ENCODE measurements at regions not wholly inside any gene's neighbourhood (a gene's known extent, or its start where the extent isn't known, plus 50 kb on each side); places are given as distances from the start of the nearest gene placed in this dataset.

DNA sequence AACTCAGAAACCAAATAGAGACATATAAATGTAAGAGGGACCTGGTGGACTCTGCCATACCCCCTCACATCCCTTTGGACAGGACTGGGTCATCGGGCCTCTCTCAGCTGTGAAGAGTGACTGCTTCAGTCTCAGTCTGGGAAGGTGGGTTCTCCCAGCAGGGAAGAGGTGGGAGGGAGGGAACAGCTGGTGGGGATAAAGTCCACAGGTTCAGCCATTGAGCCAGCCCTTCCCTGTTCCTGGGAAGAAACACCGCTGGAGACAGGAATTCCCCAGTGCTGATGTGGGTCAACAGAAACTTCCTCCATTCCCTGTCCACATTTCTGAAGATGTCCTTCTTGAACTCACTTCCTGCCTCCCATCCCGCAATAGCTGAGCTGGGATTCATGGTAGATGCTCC, 209.2 kb upstream of the PMEPA1 start:
- FAIRE-seq = no peak
- Histone ChIP-seq H3K4me2 (no peak overlapping the region), H3K9me3 (0 out of 3 replicates have a peak, but pooled peaks cover 2% of the 10 kb centered on the region), H3K4me3 (no peak overlapping the region), H3K4me1 (no peaks in the 10 kb centered on the region; the same call in 2 of the 3 replicates), H3K27ac (peak overlapping the region in 1 of 2 experiments; percentile 60; a peak in 3 of 6 replicates)
- TF ChIP-seq HEYL (CRISPR knock-in tag; IDR thresholded peaks at IDR 0.05) (no peak), TP53 (CRISPR knock-in tag; IDR thresholded peaks at IDR 0.05) (no peak), RCOR1 (IDR thresholded peaks at IDR 0.05; ENCODE audit: low read depth, low read length) (no peak), GATA3 (IDR thresholded peaks at IDR 0.05; ENCODE audit: borderline replicate concordance) (no peak), FOSL2 (IDR thresholded peaks at IDR 0.05) (no peak), FOSL2 (CRISPR knock-in tag; IDR thresholded peaks at IDR 0.05) (no peak), HDAC2 (IDR thresholded peaks at IDR 0.05) (no peak), EP300 (IDR thresholded peaks at IDR 0.05) (no peak), KDM5A (IDR thresholded peaks at IDR 0.05) (no peak), RAD21 (conservative IDR thresholded peaks at IDR 0.05 in 1 of 2, IDR thresholded peaks at IDR 0.05 in 1 of 2) (no peak), KDM1A (IDR thresholded peaks at IDR 0.05; ENCODE audit: low read depth) (no peak), PHF8 (IDR thresholded peaks at IDR 0.05; ENCODE audit: borderline replicate concordance, low read depth) (no peak), POLR2AphosphoS2 (conservative IDR thresholded peaks at IDR 0.05; ENCODE audit: low read length) (no peak), BCL3 (IDR thresholded peaks at IDR 0.05) (no peak), CBX8 (IDR thresholded peaks at IDR 0.05) (no peak), PBX3 (IDR thresholded peaks at IDR 0.05) (no peak), SREBF2 (IDR thresholded peaks at IDR 0.05) (no peak), CBX2 (IDR thresholded peaks at IDR 0.05; ENCODE audit: borderline replicate concordance, low read depth) (no peak)
- TF ChIP-seq, protein P1, sequence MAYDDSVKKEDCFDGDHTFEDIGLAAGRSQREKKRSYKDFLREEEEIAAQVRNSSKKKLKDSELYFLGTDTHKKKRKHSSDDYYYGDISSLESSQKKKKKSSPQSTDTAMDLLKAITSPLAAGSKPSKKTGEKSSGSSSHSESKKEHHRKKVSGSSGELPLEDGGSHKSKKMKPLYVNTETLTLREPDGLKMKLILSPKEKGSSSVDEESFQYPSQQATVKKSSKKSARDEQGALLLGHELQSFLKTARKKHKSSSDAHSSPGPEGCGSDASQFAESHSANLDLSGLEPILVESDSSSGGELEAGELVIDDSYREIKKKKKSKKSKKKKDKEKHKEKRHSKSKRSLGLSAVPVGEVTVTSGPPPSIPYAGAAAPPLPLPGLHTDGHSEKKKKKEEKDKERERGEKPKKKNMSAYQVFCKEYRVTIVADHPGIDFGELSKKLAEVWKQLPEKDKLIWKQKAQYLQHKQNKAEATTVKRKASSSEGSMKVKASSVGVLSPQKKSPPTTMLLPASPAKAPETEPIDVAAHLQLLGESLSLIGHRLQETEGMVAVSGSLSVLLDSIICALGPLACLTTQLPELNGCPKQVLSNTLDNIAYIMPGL (CRISPR knock-in tag; IDR thresholded peaks at IDR 0.05; ENCODE audit: borderline replicate concordance) = no peak
- TF ChIP-seq, protein P2, sequence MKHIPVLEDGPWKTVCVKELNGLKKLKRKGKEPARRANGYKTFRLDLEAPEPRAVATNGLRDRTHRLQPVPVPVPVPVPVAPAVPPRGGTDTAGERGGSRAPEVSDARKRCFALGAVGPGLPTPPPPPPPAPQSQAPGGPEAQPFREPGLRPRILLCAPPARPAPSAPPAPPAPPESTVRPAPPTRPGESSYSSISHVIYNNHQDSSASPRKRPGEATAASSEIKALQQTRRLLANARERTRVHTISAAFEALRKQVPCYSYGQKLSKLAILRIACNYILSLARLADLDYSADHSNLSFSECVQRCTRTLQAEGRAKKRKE (CRISPR knock-in tag; IDR thresholded peaks at IDR 0.05; ENCODE audit: low read depth) = no peak
- TF ChIP-seq, protein P3, sequence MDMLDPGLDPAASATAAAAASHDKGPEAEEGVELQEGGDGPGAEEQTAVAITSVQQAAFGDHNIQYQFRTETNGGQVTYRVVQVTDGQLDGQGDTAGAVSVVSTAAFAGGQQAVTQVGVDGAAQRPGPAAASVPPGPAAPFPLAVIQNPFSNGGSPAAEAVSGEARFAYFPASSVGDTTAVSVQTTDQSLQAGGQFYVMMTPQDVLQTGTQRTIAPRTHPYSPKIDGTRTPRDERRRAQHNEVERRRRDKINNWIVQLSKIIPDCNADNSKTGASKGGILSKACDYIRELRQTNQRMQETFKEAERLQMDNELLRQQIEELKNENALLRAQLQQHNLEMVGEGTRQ (IDR thresholded peaks at IDR 0.05) = no peak
- peak in 1 of 2 experiments; percentile 36 for DNase-seq (ENCODE audit: low read depth in 1 of 2, low spot score in 1 of 2)
- 47% methylated on average over 3 of the region's 3 CpGs for WGBS (ENCODE audit: missing lambda C conversion rate)
- ChIA-PET POLR2A (no interaction called here), CTCF (interaction anchor here (0.6 to 2.8 kb wide), 4 partner anchors 11 to 71 kb away, joined by 3 to 9 read pairs (median 6); no protein-coding TSS in a partner anchor)
- no peak for ATAC-seq

DNA sequence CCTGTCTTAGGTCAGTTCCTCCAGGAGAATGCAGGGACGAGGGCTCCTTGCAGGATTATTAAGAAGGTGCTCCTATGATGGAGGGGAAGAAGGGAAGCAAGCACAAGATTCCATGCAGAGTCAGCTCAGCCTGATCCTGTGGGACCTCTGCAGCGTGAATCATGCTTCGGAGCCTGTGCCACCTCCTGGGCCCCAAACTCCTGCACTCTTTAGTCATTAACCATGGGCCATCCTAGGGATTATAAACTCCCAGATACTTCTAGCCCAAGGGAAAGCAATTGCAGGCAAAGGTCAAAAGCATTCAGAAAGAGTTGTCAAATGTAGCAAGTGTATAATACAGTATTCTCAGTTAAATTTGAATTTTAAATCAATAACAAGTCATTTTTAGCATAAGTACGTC, 208.7 kb upstream of the PMEPA1 start:
- CTCF ChIA-PET = interaction anchor here (1.2 to 2.8 kb wide), 4 partner anchors 10 to 17 kb away, joined by 3 to 9 read pairs (median 6); no protein-coding TSS in a partner anchor
- 72% methylated on average over 4 of the region's 4 CpGs for WGBS (ENCODE audit: missing lambda C conversion rate)
- Histone ChIP-seq H3K27ac (peak overlapping the region in 1 of 2 experiments; percentile 24; a peak in 2 of 6 replicates), H3K4me1 (no peaks in the 10 kb centered on the region; the same call in 2 of the 3 replicates), H3K9me3 (0 out of 3 replicates have a peak, but pooled peaks cover 2% of the 10 kb centered on the region), H3K4me3 (no peak overlapping the region), H3K4me2 (no peak overlapping the region)
- ATAC-seq (no peak), FAIRE-seq (no peak), DNase-seq (ENCODE audit: low read depth in 1 of 2, low spot score in 1 of 2) (no peak)
- POLR2A ChIA-PET = no interaction called here
- TF ChIP-seq ZFP36 (IDR thresholded peaks at IDR 0.05; ENCODE audit: borderline replicate concordance, partially characterized antibody) (no peak), EP300 (IDR thresholded peaks at IDR 0.05) (no peak), NPAS2 (CRISPR knock-in tag; IDR thresholded peaks at IDR 0.05; ENCODE audit: borderline replicate concordance) (no peak), EHF (CRISPR knock-in tag; IDR thresholded peaks at IDR 0.05) (no peak), KDM5A (IDR thresholded peaks at IDR 0.05) (no peak), MYC (IDR thresholded peaks at IDR 0.05; ENCODE audit: borderline replicate concordance, low read length) (no peak), NR3C1 (IDR thresholded peaks at IDR 0.05) (no peak), CEBPB (IDR thresholded peaks at IDR 0.05) (no peak), RCOR1 (IDR thresholded peaks at IDR 0.05; ENCODE audit: low read depth, low read length) (no peak), HOXB5 (CRISPR knock-in tag; IDR thresholded peaks at IDR 0.05) (no peak)
- TF ChIP-seq, protein P2 (CRISPR knock-in tag; IDR thresholded peaks at IDR 0.05; ENCODE audit: low read depth) = no peak
- TF ChIP-seq, protein P4, sequence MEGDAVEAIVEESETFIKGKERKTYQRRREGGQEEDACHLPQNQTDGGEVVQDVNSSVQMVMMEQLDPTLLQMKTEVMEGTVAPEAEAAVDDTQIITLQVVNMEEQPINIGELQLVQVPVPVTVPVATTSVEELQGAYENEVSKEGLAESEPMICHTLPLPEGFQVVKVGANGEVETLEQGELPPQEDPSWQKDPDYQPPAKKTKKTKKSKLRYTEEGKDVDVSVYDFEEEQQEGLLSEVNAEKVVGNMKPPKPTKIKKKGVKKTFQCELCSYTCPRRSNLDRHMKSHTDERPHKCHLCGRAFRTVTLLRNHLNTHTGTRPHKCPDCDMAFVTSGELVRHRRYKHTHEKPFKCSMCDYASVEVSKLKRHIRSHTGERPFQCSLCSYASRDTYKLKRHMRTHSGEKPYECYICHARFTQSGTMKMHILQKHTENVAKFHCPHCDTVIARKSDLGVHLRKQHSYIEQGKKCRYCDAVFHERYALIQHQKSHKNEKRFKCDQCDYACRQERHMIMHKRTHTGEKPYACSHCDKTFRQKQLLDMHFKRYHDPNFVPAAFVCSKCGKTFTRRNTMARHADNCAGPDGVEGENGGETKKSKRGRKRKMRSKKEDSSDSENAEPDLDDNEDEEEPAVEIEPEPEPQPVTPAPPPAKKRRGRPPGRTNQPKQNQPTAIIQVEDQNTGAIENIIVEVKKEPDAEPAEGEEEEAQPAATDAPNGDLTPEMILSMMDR (IDR thresholded peaks at IDR 0.05) = no peak
- TF ChIP-seq, protein P5, sequence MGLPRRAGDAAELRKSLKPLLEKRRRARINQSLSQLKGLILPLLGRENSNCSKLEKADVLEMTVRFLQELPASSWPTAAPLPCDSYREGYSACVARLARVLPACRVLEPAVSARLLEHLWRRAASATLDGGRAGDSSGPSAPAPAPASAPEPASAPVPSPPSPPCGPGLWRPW (IDR thresholded peaks at IDR 0.05) = no peak

All from A549 (cell line).